ENCODE measurements at regions not wholly inside any gene's neighbourhood (a gene's known extent, or its start where the extent isn't known, plus 50 kb on each side); places are given as distances from the start of the nearest gene placed in this dataset.

- DNase-seq (ENCODE audit: low read depth in 4 of 4, low spot score in 2 of 4), result no peak
These were observed 610.3 kb upstream of the GALNTL6 start for GRCh38 chr4:171202908-171203307.

GRCh38 chr4:171186700-171187099 lies 626.5 kb upstream of the GALNTL6 start:
- DNase-seq (ENCODE audit: low read depth in 4 of 4, low spot score in 2 of 4), result no peak

DNA sequence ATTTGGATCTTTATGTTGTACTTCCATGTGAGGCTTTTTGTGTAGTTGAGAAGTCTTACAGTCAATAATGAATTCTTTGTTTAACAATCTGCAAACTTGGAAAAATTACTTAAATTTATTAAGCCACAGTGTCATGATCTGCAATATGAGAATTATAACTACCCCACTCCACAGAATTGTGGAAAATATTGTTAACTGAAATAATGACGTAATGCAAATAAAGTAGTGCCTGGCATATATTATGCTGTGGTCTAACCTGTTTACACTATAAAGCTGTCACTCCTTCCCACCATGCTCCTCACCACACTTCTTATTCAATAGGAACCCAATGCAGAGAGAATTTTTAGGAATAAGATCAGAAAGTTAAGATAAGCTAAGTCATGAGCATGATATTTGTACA lies 632.1 kb upstream of the GALNTL6 start:
- no peak for DNase-seq (ENCODE audit: low read depth in 4 of 4, low spot score in 2 of 4)

DNA sequence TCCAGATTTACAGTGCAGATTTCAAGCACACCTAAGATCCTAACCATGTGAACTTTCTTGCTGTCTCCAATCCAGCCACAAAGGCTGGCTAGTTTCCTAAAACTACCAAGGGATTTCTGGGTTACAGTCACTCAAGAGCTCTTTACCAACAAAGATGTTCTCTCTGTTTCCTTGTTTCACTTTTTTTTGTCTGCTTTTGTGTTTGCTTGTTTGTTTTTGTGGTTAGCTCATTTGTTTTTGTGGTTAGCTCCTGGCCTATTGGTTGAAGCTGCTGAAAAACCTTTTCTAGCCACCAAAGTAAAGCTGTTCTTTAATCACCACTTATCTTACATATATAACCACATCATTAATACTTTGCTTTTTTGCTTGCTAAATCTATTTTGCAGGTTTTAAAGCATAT lies 642.5 kb upstream of the GALNTL6 start:
- no peak for DNase-seq (ENCODE audit: low read depth in 4 of 4, low spot score in 2 of 4)

- DNase-seq (ENCODE audit: low read depth in 4 of 4, low spot score in 2 of 4), result no peak
These were observed 643.8 kb upstream of the GALNTL6 start for GRCh38 chr4:171169396-171169795.

DNA sequence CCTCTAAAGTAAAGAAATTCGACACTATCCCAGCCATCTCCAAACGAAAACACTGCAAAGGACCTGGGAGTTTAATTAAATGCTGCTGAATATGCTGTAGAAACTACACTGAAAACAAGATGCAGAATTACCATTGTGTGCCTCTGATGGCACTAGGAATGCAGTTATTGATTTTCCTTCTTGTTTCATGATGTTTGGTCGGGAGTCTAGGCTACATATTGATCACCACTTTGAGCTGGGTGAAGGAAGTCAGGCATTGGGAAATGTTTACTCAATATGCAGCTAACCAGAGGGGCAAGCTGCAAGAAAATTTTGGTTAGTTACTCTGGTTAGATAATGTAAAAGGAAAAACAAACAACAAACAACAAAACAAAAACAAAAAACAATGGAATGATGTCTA lies 650.7 kb upstream of the GALNTL6 start:
- no peak for DNase-seq (ENCODE audit: low read depth in 4 of 4, low spot score in 2 of 4)

DNA sequence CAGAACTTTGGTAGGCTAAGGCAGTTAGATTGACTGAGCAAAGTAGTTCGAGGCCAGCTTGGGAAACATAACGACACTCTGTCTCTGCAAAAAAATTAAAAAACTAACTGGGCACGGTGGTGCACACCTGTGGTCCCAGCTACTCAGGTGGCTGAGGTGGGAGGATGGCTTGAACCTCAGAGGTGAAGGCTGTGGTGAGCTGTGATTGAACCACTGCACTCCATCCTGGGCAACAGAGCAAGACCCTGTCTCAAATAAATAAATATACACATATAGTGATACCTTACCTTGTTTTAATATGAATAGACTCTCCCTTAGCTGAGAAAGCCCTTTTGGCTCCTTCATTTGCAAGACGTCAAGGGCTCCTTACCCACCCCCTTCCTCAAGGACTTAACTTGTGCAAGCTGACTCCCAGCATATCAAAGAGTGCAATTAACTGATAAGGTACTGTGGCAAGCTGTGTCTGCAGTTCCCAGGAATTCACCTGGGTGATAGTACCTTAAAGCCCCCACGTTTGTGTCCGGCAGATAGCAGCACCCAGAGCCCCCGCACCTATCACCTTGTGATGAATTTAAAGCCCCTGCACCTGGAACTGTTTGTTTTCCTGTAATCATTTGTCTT lies 655.6 kb upstream of the GALNTL6 start:
- DNase-seq (ENCODE audit: low read depth in 4 of 4, low spot score in 2 of 4), result no peak

GRCh38 chr4:171142639-171143038 lies 670.6 kb upstream of the GALNTL6 start:
- DNase-seq (ENCODE audit: low read depth in 4 of 4, low spot score in 2 of 4), result no peak

DNA sequence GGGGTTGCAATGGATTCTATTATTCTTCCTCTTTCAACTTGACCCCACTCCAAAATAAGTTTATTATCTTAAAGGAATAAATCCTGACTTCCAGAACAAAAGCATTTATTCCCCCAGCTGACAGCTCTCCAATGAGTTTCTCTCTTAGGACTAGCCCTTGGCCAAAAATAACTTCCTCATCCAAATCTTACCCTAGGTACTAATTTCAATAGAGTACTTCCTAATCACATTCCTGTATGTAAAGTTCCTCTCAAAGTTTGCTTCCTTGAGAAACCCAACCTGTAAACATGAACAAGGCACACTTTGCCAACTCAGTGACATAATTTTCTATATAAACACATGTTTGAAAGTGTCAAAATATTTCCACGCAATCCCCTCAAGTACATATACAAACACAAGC lies 671.2 kb upstream of the GALNTL6 start:
- no peak for DNase-seq (ENCODE audit: low read depth in 4 of 4, low spot score in 2 of 4)

GRCh38 chr4:171130256-171130801 lies 682.9 kb upstream of the GALNTL6 start:
- DNase-seq (ENCODE audit: low read depth in 4 of 4, low spot score in 2 of 4), result peak in 2 of 4 donors; percentile 3 to 21

DNA sequence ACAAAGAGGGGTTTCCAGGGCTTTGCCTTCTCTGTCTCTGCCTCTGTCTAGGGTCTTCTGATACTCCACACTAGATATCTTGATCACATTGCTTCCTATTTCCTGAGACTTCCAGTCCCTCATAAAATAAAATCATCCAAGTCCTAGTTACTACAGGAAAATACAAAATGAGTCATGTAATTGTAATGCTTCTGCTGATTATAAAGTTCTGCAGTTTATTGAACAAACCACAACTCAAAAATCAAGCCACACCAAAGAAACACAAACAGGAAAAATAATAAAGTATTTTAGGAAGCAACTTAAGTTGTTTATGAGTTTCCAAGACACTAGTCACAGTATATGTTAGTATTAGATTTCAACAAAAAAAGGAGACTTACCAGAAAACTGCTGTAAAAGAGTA lies 695.1 kb upstream of the GALNTL6 start:
- no peak for DNase-seq (ENCODE audit: low read depth in 4 of 4, low spot score in 2 of 4)

DNA sequence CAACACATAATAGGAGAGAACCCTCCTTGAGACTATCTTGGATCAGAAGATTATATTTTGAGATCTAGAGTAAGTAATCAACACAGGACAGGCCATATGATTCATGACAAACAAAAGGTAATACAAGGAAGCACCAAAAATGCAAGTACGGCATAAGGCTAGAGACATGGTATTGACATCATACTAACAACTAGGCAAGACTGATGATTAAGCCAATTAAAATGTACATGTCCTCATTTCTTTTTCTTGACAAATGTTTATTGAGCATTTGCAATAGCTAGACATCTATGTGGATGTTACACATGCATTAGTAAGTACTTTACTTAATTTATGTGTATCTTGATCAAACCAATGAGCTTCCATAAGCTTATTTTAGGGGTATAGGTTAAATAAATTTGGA lies 695.7 kb upstream of the GALNTL6 start:
- no peak for DNase-seq (ENCODE audit: low read depth in 4 of 4, low spot score in 2 of 4)

GRCh38 chr4:171101845-171102244 lies 711.4 kb upstream of the GALNTL6 start:
- DNase-seq (ENCODE audit: low read depth in 4 of 4, low spot score in 2 of 4), result no peak

DNA sequence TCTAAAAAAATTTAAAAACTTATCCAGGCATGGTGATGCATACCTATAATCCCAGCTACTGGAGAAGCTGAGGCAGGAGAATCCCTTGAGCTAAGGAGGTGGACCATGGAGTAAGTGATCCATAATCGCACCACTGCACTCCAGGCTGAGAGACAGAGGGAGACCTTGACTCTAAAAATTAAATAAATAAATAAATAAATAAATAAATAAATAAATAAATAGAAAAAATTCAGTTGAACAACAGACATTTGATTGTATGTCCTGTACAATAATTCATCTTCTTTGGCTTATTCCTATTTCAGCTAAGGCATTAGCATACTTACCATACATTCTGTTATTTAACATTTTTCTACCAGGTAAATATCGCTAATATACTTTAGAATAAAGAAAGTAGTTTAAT lies 726.1 kb upstream of the GALNTL6 start:
- no peak for DNase-seq (ENCODE audit: low read depth in 4 of 4, low spot score in 2 of 4)

DNA sequence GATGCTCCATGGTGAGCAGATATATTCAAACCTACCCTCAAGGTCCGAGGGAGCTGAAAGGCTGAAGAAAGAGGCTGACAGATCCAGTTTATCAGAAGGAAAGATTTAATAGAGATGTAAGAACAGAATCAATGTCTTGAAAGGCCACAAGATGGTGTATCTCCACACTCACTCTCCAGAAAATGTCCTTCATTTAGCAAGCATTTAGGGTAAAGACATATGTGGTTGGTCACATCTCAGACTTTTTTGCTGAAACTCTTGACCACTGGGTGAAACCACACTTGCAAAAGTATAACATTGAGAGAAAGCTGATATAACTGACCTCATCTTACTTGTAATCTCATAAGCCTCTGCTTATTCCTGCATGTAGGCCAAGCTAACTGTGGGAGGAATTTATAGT lies 745.8 kb upstream of the GALNTL6 start:
- no peak for DNase-seq (ENCODE audit: low read depth in 4 of 4, low spot score in 2 of 4)

- DNase-seq (ENCODE audit: low read depth in 4 of 4, low spot score in 2 of 4), result no peak
These were observed 763.8 kb upstream of the GALNTL6 start for GRCh38 chr4:171049380-171049779.

DNA sequence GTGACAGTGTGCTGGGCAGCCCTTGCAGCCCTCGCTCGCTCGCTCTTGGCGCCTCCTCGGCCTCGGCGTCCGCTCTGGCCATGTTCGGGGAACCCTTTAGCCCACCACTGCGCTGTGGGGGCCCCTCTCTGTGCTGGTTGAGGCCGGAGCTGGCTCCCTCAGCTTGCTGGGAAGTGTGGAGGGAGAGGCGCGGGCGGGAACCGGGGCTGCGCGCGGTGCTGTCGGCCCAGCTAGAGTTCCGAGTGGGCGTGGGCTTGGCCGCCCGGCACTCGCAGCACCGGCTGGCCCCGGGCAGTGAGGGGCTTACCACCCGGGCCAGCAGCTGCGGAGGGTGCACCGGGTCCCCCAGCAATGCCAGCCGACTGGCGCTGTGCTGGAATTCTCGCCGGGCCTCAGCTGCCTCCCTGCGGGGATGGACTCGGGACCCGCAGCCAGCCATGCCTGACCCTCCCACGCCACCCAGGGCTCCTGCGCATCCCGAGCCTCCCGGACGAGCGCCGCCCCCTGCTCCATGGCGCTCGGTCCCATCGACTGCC lies 770.1 kb upstream of the GALNTL6 start:
- DNase-seq (ENCODE audit: low read depth in 4 of 4, low spot score in 2 of 4), result no peak

DNA sequence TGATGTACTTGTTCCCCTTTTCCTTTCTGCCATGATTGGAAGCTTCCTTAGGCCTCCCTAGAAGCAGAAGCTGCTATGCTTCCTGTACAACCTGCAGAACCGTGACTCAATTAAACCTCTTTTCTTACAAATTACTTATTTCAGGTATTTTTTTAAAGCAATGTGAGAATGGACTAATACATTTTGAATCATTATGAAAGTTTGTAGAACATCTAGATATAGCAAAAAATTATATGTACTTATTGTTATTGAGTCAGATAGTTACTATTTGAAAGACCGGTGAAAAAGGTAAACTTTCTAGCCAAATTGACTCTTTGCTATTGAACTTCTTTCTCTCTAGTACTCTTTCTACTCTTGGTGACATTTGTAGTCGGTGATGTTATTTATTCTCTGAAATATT lies 777.3 kb upstream of the GALNTL6 start:
- no peak for DNase-seq (ENCODE audit: low read depth in 4 of 4, low spot score in 2 of 4)

DNA sequence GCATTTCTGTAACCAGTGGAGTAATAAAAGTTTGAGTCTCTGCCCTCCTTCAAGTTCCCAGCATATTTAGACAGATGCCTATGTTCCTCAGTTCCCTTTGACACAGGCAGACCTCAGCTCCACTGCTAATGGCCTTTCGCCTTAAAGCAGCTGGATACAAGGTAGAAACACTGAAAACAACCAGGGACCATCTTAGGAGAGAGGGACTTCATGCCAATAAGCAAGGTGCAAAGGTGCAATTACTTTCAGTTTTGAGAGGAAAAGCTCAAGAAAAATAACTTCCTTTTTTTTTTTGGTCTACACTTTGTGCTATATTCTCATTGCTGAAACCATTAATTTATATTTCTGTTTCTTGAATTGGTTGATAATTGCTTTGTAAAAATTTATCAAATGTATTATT lies 781.9 kb upstream of the GALNTL6 start:
- no peak for DNase-seq (ENCODE audit: low read depth in 4 of 4, low spot score in 2 of 4)

DNA sequence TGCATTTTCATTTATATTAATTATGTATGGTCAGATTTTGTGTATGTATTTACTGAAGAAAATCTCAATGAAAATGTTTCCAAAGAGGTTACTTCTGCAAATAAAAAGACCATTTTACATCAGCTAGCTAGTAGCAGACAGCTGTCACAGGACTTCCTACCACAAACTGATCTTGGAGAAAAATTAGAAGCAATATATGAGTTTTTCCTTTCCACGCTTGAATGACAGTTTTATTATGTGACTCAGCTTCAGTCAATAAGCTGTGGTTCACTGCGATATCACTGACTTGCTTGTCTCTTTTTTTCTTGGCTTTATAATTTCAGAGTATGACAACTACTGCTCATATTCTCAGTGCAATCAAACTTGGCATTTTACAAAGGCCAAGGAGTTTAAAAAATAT lies 787.4 kb upstream of the GALNTL6 start:
- no peak for DNase-seq (ENCODE audit: low read depth in 4 of 4, low spot score in 2 of 4)

GRCh38 chr4:171025343-171025742 lies 787.9 kb upstream of the GALNTL6 start:
- DNase-seq (ENCODE audit: low read depth in 4 of 4, low spot score in 2 of 4), result no peak

DNA sequence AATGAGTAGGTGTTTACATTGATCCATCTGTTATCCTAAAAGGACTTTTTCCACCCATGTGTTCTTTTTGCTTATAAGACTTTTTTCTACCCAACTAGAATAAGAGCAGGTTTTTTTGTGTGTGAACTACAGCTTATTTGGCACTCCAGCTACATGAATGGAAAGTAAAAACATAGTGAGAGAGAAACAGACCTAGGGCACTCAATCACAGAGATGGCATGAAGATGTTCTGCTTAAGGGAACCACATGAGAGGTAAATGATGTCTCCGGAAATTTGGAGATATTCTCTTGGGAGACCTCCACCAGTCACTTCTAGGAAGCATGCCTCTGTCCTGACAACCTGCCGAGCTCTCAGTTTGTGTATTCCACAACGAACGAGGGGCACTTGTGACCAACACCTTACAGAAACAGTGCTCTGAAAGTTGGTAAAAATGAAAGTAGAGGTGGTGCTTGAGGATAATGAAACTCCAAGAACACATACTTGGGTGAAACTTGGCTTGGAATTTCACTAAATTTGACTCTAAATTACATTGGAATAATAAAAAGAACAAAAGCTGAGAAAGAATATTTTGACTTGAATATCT lies 788.4 kb upstream of the GALNTL6 start:
- DNase-seq (ENCODE audit: low read depth in 4 of 4, low spot score in 2 of 4), result no peak

Measured in left renal cortex interstitium (tissue), 4 donors.